GM12872 (cell line): ENCODE measurements at regions not wholly inside any gene's neighbourhood (a gene's known extent, or its start where the extent isn't known, plus 50 kb on each side); places are given as distances from the start of the nearest gene placed in this dataset.

Source experiments
- CTCF ChIP-seq: IDR thresholded peaks from 3 replicates; pipeline ENCODE4 v1.5.1; 2011; ENCODE audit warnings: low read depth, mild to moderate bottlenecking, low read length, moderate library complexity; ENCODE audit not compliant: insufficient read depth

- no peak for TF ChIP-seq CTCF
These were observed 328.2 kb upstream of the NCAM1 start for GRCh38 chr11:112632866-112633505.

- TF ChIP-seq CTCF = no peak
These were observed 326.7 kb upstream of the NCAM1 start for GRCh38 chr11:112634551-112634950.

GRCh38 chr11:112634995-112635737, 326.1 kb upstream of the NCAM1 start:
- TF ChIP-seq CTCF = no peak

GRCh38 chr11:112637076-112637475, 324.1 kb upstream of the NCAM1 start:
- TF ChIP-seq CTCF = no peak

GRCh38 chr11:112637876-112638275, 323.3 kb upstream of the NCAM1 start:
- no peak for TF ChIP-seq CTCF

GRCh38 chr11:112639469-112639868, 321.8 kb upstream of the NCAM1 start:
- no peak for TF ChIP-seq CTCF

- no peak for TF ChIP-seq CTCF
These were observed 317.8 kb upstream of the NCAM1 start for GRCh38 chr11:112643416-112643815.
